B cell (primary cell): ENCODE measurements at regions not wholly inside any gene's neighbourhood (a gene's known extent, or its start where the extent isn't known, plus 50 kb on each side); places are given as distances from the start of the nearest gene placed in this dataset.

ENCODE experiments used
- CTCF ChIP-seq: fragments of 200-600 bp; IDR thresholded peaks from one replicate; pipeline ENCODE4 v1.8.0; 2022; ENCODE audit warnings: antibody characterized with exemption, mild to moderate bottlenecking
- EZH2 ChIP-seq: IDR thresholded peaks from 2 replicates; pipeline ENCODE4 v1.6.1; 2012; ENCODE audit warnings: borderline replicate concordance, low read depth, mild to moderate bottlenecking, moderate library complexity, low read length; ENCODE audit not compliant: insufficient read depth, poor library complexity, severe bottlenecking

GRCh38 chr14:98230411-98230810, 1041.6 kb downstream of the BCL11B start:
- no peak for TF ChIP-seq EZH2
- TF ChIP-seq CTCF: no peak
